ENCODE measurements at regions not wholly inside any gene's neighbourhood (a gene's known extent, or its start where the extent isn't known, plus 50 kb on each side); places are given as distances from the start of the nearest gene placed in this dataset.

DNA sequence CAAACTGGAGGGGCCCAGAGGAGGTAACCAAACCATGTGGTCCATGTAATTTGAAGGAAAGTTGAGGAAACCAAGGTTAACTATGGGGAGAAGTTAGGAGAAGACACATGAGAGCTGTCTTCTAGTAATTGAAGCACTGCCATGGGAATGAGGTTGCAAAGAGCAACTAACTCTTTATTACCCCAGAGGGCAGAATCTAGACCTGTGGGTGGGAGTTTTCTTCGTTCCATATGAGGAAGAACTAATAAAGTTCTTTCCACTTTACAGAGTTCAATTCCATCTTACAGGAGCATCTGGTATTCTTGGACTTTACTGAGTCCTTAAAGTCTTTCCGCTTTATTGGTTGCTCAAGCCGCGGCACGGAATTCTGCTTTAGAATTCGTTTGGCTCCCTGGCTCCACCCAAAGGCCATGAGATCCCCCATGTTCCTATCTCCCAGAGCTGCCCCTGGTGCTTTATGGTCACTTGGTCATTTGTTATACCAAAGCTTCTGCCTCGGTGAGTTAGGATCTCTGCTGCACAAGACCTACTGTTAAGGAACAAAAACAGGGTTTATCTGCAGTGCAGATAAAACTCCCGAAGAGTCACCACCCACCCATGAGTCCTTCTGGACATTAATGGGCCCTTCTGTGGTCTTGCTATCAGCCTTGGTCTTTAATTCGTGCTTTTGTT is 89.5 kb upstream of the UMPS start:
- 83% methylated on average over 9 of the region's 9 CpGs; no CpG with 5 or more reads in 1 of the 2 experiments for WGBS, 2 experiments (ENCODE audit: extremely low coverage in 1 of 2, insufficient coverage in 1 of 2, insufficient read length in 1 of 2, insufficient replicate concordance in 2 of 2, low coverage in 1 of 2, low lambda C conversion rate in 2 of 2, missing lambda C conversion rate in 1 of 2)
- TF ChIP-seq CTBP2 (IDR thresholded peaks at IDR 0.05; ENCODE audit: borderline replicate concordance, insufficient read depth, insufficient read length, low read length): no peak
- Histone ChIP-seq H3K79me2 (ENCODE audit: control insufficient read depth in 1 of 2, insufficient read depth in 2 of 2, low read length in 2 of 2) (no peaks in the 10 kb centered on the region), H3K9me3 (ENCODE audit: insufficient read depth in 2 of 2, low read depth in 1 of 2, low read length in 1 of 2) (no peaks in the 10 kb centered on the region; a peak in 1 of 4 replicates), H3K23me2 (ENCODE audit: low read depth, low read length) (no peaks in the 10 kb centered on the region), H3K4me1 (replicated peaks in 1 of 4; ENCODE audit: control insufficient read depth in 3 of 4, insufficient read depth in 4 of 4, low read length in 3 of 4) (peaks cover 1 to 14% (median 8%) of the 10 kb centered on the region in 4 experiments; a peak in 4 of 7 replicates), H4K8ac (ENCODE audit: extremely low read depth, insufficient read depth, low read length) (no peak overlapping the region), H3K18ac (ENCODE audit: extremely low read depth, low read length) (no peak overlapping the region), H3K27ac (ENCODE audit: low read depth, low read length) (no peak overlapping the region), H3K9ac (replicated peaks in 1 of 4; ENCODE audit: extremely low read depth in 1 of 4, low read depth in 3 of 4, low read length in 3 of 4) (no peak overlapping the region), H4K20me1 (replicated peaks in 1 of 2; ENCODE audit: control insufficient read depth in 1 of 2, insufficient read depth in 2 of 2, low read length in 2 of 2) (no peaks in the 10 kb centered on the region), H2AK5ac (ENCODE audit: low read depth, low read length) (no peak overlapping the region), H3K4me2 (ENCODE audit: insufficient read depth in 1 of 2, low read depth in 2 of 2, low read length in 2 of 2) (no peak overlapping the region), H4K5ac (ENCODE audit: insufficient read length, low read depth, low read length) (no peak overlapping the region), H2BK15ac (ENCODE audit: low read length) (no peak overlapping the region), H4K91ac (replicated peaks; ENCODE audit: insufficient read length, low read length) (no peak overlapping the region), H2BK20ac (ENCODE audit: low read length) (no peak overlapping the region), H3K27me3 (replicated peaks in 1 of 4; ENCODE audit: control insufficient read depth in 3 of 4, extremely low read depth in 1 of 4, insufficient read depth in 3 of 4, low read length in 3 of 4) (no peaks in the 10 kb centered on the region), H3K23ac (ENCODE audit: insufficient read length) (no peak overlapping the region), H3K4ac (replicated peaks; ENCODE audit: insufficient read length, low read depth, low read length) (no peak overlapping the region), H2BK5ac (ENCODE audit: low read depth, low read length) (no peak overlapping the region), H3K36me3 (ENCODE audit: control insufficient read depth in 2 of 4, insufficient read depth in 4 of 4, low read length in 3 of 4) (no peaks in the 10 kb centered on the region), H2BK12ac (ENCODE audit: low read depth, low read length) (no peak overlapping the region), H2AFZ (ENCODE audit: low read length) (no peak overlapping the region), H3K56ac (replicated peaks; ENCODE audit: insufficient read length, low read depth, low read length) (no peak overlapping the region), H3K14ac (ENCODE audit: insufficient read length) (no peak overlapping the region), H2BK120ac (replicated peaks; ENCODE audit: low read depth, low read length) (no peak overlapping the region), H3K4me3 (ENCODE audit: extremely low read depth in 1 of 4, insufficient read depth in 2 of 4, low read depth in 3 of 4, low read length in 4 of 4) (no peak overlapping the region), H3K79me1 (ENCODE audit: low read depth, low read length) (no peaks in the 10 kb centered on the region)
- DNase-seq (ENCODE audit: low read depth in 1 of 2, low spot score in 2 of 2): no peak
- ChIA-PET POLR2A (ENCODE audit: partially characterized antibody) (no interaction called here), CTCF (ENCODE audit: partially characterized antibody) (interaction anchor here (0.9 kb wide), 1 partner anchor 173 kb away, joined by 3 read pairs; no protein-coding TSS in a partner anchor)
- no peak for FAIRE-seq
